PC-3 (cell line): ENCODE measurements at regions not wholly inside any gene's neighbourhood (a gene's known extent, or its start where the extent isn't known, plus 50 kb on each side); places are given as distances from the start of the nearest gene placed in this dataset.
A peak's percentile ranks its signal among the peaks of the same experiment; 100 is the strongest.

Experiments used
- ATAC-seq: fragments of 200-7000 bp; cut with Tn5 transposase; 2 replicates; pipeline ENCODE4 v1.9.1; 2020; ENCODE audit warnings: mild to moderate bottlenecking, moderate library complexity
- BruUV-seq: library from RNA; stranded (reverse); fragments of 400-500 nt; replicated peaks from 2 replicates; lab custom pipeline; 2021; lab: Mats Ljungman, UMichigan
- CTCF ChIA-PET: fragments of 300-600 bp; sonication (Branson Sonifier 250); formaldehyde crosslinking; loops from one replicate; lab custom pipeline; 2022; ENCODE audit warnings: antibody characterized with exemption; lab: Charles Lee
- POLR2A ChIA-PET: fragments of 300-600 bp; sonication (Branson Sonifier 250); formaldehyde crosslinking; loops from one replicate; lab custom pipeline; 2022; ENCODE audit warnings: antibody characterized with exemption; ENCODE audit not compliant: unreplicated experiment; lab: Charles Lee
- DNase-seq: peaks from one replicate; pipeline ENCODE4 v3.0.0-alpha.2; 2015
- H2AFZ ChIP-seq: fragments of 300-600 bp; sonication (generic); 2 replicates; pipeline ENCODE4 v1.6.0; 2016; ENCODE audit warnings: antibody characterized with exemption, low read length
- H3F3A ChIP-seq: fragments of 300-600 bp; sonication (generic); one replicate; pipeline ENCODE4 v1.6.0; 2017; ENCODE audit warnings: antibody characterized with exemption, low read length, control low read depth, mild to moderate bottlenecking; ENCODE audit not compliant: unreplicated experiment
- H3K27ac ChIP-seq: fragments of 300-600 bp; sonication (generic); 2 replicates; pipeline ENCODE4 v1.5.1; 2016; ENCODE audit warnings: mild to moderate bottlenecking, low read length
- H3K27me3 ChIP-seq: fragments of 300-600 bp; sonication (generic); 2 replicates; pipeline ENCODE4 v1.6.1; 2016; ENCODE audit warnings: low read length, mixed read lengths
- H3K36me3 ChIP-seq: fragments of 300-600 bp; sonication (generic); 2 replicates; pipeline ENCODE4 v1.6.1; 2016; ENCODE audit warnings: low read depth, mixed run types, low read length, mixed read lengths
- H3K4me1 ChIP-seq: fragments of 300-600 bp; sonication (generic); 2 replicates; pipeline ENCODE4 v1.5.1; 2016; ENCODE audit warnings: low read length; ENCODE audit not compliant: insufficient read depth
- H3K4me2 ChIP-seq: fragments of 300-600 bp; sonication (generic); 2 replicates; pipeline ENCODE4 v1.6.0; 2016; ENCODE audit warnings: low read length
- H3K4me3 ChIP-seq: fragments of 300-600 bp; sonication (generic); 2 replicates; pipeline ENCODE4 v1.5.1; 2016; ENCODE audit warnings: mild to moderate bottlenecking, low read length, mixed read lengths
- H3K79me2 ChIP-seq: fragments of 300-600 bp; sonication (generic); 2 replicates; pipeline ENCODE4 v1.6.1; 2017; ENCODE audit warnings: low read length, mixed read lengths
- H3K9ac ChIP-seq: fragments of 300-600 bp; sonication (generic); 2 replicates; pipeline ENCODE4 v1.6.0; 2016; ENCODE audit warnings: mild to moderate bottlenecking, low read length
- H3K9me2 ChIP-seq: fragments of 300-600 bp; sonication (generic); replicated peaks from 2 replicates; pipeline ENCODE4 v1.6.1; 2016; ENCODE audit warnings: mixed run types, low read length, mixed read lengths
- H3K9me3 ChIP-seq: fragments of 300-600 bp; sonication (generic); 2 replicates; pipeline ENCODE4 v1.6.1; 2016; ENCODE audit warnings: low read length, mixed read lengths
- H4K20me1 ChIP-seq: fragments of 300-600 bp; sonication (generic); 2 replicates; pipeline ENCODE4 v1.6.1; 2016; ENCODE audit warnings: low read length, mixed read lengths
- EZH2 ChIP-seq: fragments of 300-600 bp; sonication (generic); IDR thresholded peaks from one replicate; pipeline ENCODE4 v1.6.1; 2017; ENCODE audit warnings: antibody characterized with exemption, mild to moderate bottlenecking, low read length; ENCODE audit not compliant: unreplicated experiment
- EZH2phosphoT487 ChIP-seq: fragments of 300-600 bp; sonication (generic); IDR thresholded peaks from 2 replicates; pipeline ENCODE4 v1.6.1; 2018; ENCODE audit warnings: mild to moderate bottlenecking, antibody characterized with exemption, low read length, borderline replicate concordance
- intact Hi-C: fragments of 100-400 bp; cut with micrococcal nuclease; formaldehyde crosslinking; loops from 2 replicates; pipeline ENCODE4 v1.9.0; 2023
- TF ChIP-seq, protein P1 (sequence below): fragments of 300-600 bp; sonication (generic); conservative IDR thresholded peaks from 2 replicates; pipeline ENCODE4 v1.5.1; 2017; ENCODE audit warnings: antibody characterized with exemption, low read depth, mild to moderate bottlenecking, low read length

DNA sequence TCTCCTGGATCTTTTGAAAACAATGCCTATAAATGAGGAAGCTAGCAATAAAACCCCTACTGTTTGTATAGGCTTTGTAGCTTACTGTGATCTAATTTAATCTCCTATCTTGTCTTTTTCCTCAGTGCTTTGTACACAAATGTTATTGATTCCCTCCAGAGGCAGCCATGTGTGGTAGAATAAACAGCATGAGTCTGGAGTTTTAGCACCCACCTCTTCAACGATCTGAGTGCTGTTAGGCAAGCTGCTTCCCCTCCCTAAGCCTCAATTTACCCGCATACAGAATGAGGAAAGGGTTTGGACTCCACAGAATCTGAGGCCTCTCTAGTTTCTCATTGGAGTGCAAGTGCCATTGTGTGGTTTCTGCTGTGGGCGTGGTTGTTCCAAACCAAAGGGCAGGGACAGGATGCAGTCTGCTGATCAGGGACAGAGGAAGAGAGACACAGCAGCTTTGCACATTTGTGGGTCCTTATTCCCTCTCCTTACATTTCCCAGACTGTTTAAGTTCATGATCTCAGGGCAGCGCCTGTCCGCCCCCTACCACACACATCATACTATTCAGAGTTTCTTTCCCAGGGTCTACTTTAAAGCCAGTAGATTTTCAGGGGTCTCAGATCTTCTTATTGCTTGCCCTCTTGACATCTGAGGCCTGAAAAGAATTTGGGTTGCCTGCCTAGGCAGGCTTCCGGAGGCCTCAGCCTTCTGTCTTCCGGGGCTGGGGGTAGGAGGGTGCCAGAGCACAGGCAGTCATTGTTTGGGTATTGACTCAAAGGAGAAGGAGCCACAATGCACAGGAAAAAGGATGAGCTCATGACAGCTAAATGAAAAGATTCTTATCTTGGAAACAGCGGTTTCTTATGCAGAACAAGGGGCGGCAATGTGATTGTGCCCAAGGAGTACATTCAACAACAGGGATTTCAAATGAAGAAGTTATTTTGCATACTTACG lies 114.9 kb upstream of the TEX13D start:
- intact Hi-C loops: loop anchor here (2.0 kb wide), 2 partner anchors 27 to 159 kb away; no protein-coding TSS in a partner anchor
- Histone ChIP-seq H3K4me1 (peaks cover 37% of the 10 kb centered on the region), H3K9ac (peak overlapping the region; percentile 50), H2AFZ (peak overlapping the region; percentile 60), H3K27me3 (no peaks in the 10 kb centered on the region), H3K9me2 (no peaks in the 10 kb centered on the region), H4K20me1 (no peaks in the 10 kb centered on the region), H3K27ac (peak overlapping the region; percentile 93), H3K36me3 (no peaks in the 10 kb centered on the region), H3K4me3 (no peak overlapping the region), H3K79me2 (no peaks in the 10 kb centered on the region), H3K9me3 (no peaks in the 10 kb centered on the region), H3K4me2 (peak overlapping the region; percentile 71), H3F3A (no peaks in the 10 kb centered on the region)
- TF ChIP-seq, protein P1, sequence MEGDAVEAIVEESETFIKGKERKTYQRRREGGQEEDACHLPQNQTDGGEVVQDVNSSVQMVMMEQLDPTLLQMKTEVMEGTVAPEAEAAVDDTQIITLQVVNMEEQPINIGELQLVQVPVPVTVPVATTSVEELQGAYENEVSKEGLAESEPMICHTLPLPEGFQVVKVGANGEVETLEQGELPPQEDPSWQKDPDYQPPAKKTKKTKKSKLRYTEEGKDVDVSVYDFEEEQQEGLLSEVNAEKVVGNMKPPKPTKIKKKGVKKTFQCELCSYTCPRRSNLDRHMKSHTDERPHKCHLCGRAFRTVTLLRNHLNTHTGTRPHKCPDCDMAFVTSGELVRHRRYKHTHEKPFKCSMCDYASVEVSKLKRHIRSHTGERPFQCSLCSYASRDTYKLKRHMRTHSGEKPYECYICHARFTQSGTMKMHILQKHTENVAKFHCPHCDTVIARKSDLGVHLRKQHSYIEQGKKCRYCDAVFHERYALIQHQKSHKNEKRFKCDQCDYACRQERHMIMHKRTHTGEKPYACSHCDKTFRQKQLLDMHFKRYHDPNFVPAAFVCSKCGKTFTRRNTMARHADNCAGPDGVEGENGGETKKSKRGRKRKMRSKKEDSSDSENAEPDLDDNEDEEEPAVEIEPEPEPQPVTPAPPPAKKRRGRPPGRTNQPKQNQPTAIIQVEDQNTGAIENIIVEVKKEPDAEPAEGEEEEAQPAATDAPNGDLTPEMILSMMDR: no peak
- TF ChIP-seq EZH2 (no peak), EZH2phosphoT487 (no peak)
- POLR2A ChIA-PET: interaction anchor here (0.6 kb wide), 2 partner anchors 153 to 183 kb away, joined by 4 read pairs; no protein-coding TSS in a partner anchor
- CTCF ChIA-PET: no interaction called here
- BruUV-seq: no TSS peak
- peak; percentile 92 for ATAC-seq
- peak; percentile 80 for DNase-seq

DNA sequence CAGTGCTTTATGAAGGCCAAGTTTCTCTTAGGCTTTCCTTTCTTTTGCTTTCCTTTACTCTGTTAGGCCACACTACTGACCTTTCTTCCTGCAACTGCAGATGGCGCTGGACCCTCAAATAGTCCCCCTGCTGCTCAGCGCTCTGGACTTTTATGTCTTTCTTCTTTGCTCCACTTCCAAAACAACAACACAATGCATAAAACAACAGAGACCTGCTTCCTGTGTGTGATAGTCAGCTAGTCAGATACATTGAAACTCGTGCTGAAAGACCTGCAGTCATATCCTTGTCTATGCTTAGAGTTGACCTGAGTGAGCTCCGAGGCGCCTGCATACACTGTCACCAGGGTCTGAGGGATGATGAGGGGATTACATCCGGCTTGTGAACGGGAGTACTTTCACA lies 108.9 kb upstream of the TEX13D start:
- POLR2A ChIA-PET: no interaction called here

More for the DNA sequence above, 108.9 kb upstream of the TEX13D start:
- no peak overlapping the region for H2AFZ ChIP-seq
- no peak overlapping the region for H3K4me3 ChIP-seq
- no peaks in the 10 kb centered on the region for H3F3A ChIP-seq
- CTCF ChIA-PET: no interaction called here
- peaks cover 19% of the 10 kb centered on the region for H3K4me1 ChIP-seq
- H3K36me3 ChIP-seq: no peaks in the 10 kb centered on the region
- no peaks in the 10 kb centered on the region for H3K9me3 ChIP-seq
- H3K27me3 ChIP-seq: no peaks in the 10 kb centered on the region
- DNase-seq (no peak), ATAC-seq (no peak)
- H3K9me2 ChIP-seq: no peaks in the 10 kb centered on the region
- H3K79me2 ChIP-seq: no peaks in the 10 kb centered on the region
- no peaks in the 10 kb centered on the region for H4K20me1 ChIP-seq
- intact Hi-C loops: no loop called here
- H3K9ac ChIP-seq: no peak overlapping the region
- no peak overlapping the region for H3K4me2 ChIP-seq
- BruUV-seq: no TSS peak
- TF ChIP-seq EZH2phosphoT487: no peak
- TF ChIP-seq, protein P1: no peak
- TF ChIP-seq EZH2: no peak
- no peak overlapping the region for H3K27ac ChIP-seq
